ENCODE measurements at regions not wholly inside any gene's neighbourhood (a gene's known extent, or its start where the extent isn't known, plus 50 kb on each side); places are given as distances from the start of the nearest gene placed in this dataset.

GRCh38 chr4:66575008-66575696 lies 904.9 kb upstream of the EPHA5 start:
- TF ChIP-seq CTCF (IDR thresholded peaks at IDR 0.05) (no peak), POLR2AphosphoS5 (IDR thresholded peaks at IDR 0.05) (no peak), POLR2A (IDR thresholded peaks at IDR 0.05) (no peak), EP300 (IDR thresholded peaks at IDR 0.05) (no peak)
